Activated naive CD8-positive, alpha-beta T cell (primary cell): ENCODE measurements at regions not wholly inside any gene's neighbourhood (a gene's known extent, or its start where the extent isn't known, plus 50 kb on each side); places are given as distances from the start of the nearest gene placed in this dataset.
"Not testable (repeated sequence)": the region's sequence is repeated elsewhere in the genome, so short reads cannot be mapped to it uniquely, and the experiment has no call there.

Experiments used
- H3K27ac Mint-ChIP-seq: one replicate; pipeline ENCODE4 v1.8.0; 2021; ENCODE audit warnings: mixed read lengths
- H3K27me3 Mint-ChIP-seq: one replicate; pipeline ENCODE4 v1.8.0; 2021; ENCODE audit warnings: mixed read lengths
- H3K36me3 Mint-ChIP-seq: one replicate; pipeline ENCODE4 v1.8.0; 2021; ENCODE audit warnings: mixed read lengths
- H3K4me1 Mint-ChIP-seq: one replicate; pipeline ENCODE4 v1.8.0; 2021; ENCODE audit warnings: low read depth, mixed read lengths
- H3K4me3 Mint-ChIP-seq: one replicate; pipeline ENCODE4 v1.8.0; 2021; ENCODE audit warnings: mild to moderate bottlenecking, mixed read lengths
- H3K9me3 Mint-ChIP-seq: one replicate; pipeline ENCODE4 v1.8.0; 2021; ENCODE audit warnings: low read depth, mixed read lengths

DNA sequence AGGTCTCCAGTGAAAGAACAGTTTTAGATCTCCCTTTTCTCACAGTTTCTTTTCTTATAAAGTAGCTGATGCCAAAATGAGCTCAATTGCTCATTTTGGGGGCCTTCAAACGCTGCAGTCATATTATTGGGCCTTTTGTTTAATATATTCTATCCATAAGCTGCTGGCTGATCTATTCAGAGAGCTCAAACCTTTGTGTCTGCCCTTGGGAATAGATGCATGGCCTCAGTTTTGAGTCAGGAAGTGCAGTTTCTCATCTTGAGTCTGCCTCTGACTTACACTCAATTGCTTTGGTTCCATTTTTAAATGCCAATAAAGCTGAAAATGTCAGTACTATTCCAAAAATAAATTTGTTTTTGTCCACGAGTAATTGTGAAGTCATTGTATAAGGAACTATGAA lies 468.9 kb downstream of the KLF12 start:
- peaks cover 3% of the 10 kb centered on the region for H3K4me1 Mint-ChIP-seq
- no peaks in the 10 kb centered on the region for H3K27me3 Mint-ChIP-seq
- H3K4me3 Mint-ChIP-seq: no peak overlapping the region
- peaks cover 3% of the 10 kb centered on the region for H3K36me3 Mint-ChIP-seq
- no peaks in the 10 kb centered on the region for H3K9me3 Mint-ChIP-seq
- no peak overlapping the region for H3K27ac Mint-ChIP-seq

DNA sequence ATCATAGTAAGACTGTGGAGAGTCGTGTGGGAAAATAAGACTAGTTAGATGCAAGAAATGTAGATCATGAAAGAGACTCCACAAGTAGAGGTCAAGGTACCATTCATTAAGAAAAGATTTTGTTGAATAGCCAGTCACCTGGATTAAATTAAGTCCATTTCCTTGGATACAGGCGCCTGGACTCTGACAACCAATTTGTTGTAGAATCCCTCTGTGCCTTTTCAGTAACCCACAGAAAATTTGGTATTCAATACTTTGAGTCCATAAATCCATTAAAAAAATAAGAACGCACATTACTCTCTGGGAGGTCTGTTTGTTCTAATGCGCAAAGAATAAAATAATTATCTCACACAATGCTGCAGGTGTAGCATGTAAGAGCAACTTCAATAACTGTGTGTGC lies 469.4 kb downstream of the KLF12 start:
- H3K9me3 Mint-ChIP-seq: no peaks in the 10 kb centered on the region

DNA sequence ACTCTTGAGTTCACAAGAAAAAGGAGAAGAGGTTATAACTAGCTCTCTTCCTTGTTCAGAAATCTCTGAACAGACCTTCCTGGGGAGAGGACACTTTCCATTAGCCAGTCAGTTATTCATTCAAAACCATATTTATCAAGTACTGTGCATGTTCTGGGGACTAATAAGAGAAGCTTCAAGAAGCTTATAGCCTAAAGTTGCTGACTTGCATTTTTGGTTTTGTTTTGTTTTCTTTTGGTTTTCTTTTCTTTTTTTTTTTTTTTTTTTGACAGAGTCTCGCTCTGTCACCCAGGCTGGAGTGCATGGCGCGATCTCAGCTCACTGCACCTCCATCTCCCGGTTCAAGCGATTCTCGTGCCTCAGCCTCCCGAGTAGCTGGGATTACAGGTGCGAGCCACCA lies 471.4 kb downstream of the KLF12 start:
- H3K36me3 Mint-ChIP-seq: peaks cover 3% of the 10 kb centered on the region
- H3K4me1 Mint-ChIP-seq: peaks cover 3% of the 10 kb centered on the region
- no peak overlapping the region for H3K27ac Mint-ChIP-seq
- no peaks in the 10 kb centered on the region for H3K27me3 Mint-ChIP-seq
- H3K4me3 Mint-ChIP-seq: no peak overlapping the region
- no peaks in the 10 kb centered on the region for H3K9me3 Mint-ChIP-seq

More for the DNA sequence above, 469.4 kb downstream of the KLF12 start:
- no peak overlapping the region for H3K4me3 Mint-ChIP-seq
- H3K36me3 Mint-ChIP-seq: peaks cover 3% of the 10 kb centered on the region
- H3K27ac Mint-ChIP-seq: no peak overlapping the region
- no peaks in the 10 kb centered on the region for H3K27me3 Mint-ChIP-seq
- peaks cover 3% of the 10 kb centered on the region for H3K4me1 Mint-ChIP-seq

DNA sequence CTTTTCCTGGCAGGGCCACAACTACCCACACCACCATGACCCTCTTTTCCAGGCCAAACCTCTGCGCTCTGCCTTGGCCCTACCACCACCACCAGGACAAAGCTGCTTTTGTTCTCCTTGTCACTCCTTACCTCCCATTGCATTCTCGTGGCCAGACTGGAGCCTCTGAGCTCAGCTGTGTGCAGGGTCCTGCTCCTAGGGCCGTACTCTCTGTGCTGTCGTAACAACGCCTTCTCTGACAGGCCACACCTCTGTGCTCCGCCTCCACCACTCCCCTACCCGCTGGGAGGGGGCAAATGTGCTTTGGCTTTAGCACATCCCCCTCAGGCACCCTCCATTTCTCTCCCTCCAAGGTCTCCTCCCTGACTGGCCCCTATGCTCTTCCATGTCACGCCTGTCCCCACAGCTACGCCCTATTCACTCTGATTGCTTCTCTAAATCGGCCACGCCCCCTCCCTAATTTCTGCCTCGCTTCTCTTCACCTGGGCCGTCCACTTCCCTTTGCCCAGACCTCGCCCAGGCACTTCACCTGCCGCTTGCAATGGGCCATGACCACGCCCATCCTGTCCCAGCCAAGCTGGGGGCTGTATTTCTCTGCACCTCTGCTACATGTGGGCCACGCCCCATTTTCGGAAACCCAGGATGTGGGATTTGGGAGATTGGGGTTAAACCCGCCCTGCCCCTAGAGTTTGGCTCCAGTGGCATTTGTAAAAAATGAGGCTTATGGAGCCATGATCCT lies 472.3 kb downstream of the KLF12 start:
- Mint-ChIP-seq H3K4me3 (no peak overlapping the region), H3K27ac (peak overlapping the region; percentile 11), H3K4me1 (peaks cover 3% of the 10 kb centered on the region), H3K27me3 (no peaks in the 10 kb centered on the region), H3K9me3 (no peaks in the 10 kb centered on the region), H3K36me3 (peaks cover 3% of the 10 kb centered on the region)

DNA sequence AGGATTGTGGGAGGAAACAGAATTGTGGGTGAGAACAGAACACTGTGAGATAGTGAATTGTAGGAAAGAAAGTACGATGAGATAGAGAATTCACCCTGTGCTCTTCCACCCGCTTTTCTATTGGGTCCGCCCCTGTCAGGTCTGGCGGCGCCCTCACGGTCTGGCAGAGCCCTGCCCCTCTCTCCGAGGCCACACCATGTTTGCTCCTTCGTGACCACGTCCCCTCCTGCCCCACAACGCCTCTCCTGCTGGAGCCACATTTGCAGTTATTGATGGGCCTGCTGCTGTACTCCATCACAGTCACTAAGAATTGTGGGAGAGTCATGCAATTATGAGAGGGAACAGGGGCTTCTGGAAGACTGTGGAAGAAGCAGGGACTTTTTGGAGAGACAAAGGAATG lies 473.1 kb downstream of the KLF12 start:
- H3K4me3 Mint-ChIP-seq: no peak overlapping the region
- peaks cover 3% of the 10 kb centered on the region for H3K4me1 Mint-ChIP-seq
- H3K9me3 Mint-ChIP-seq: no peaks in the 10 kb centered on the region
- no peaks in the 10 kb centered on the region for H3K27me3 Mint-ChIP-seq
- peaks cover 3% of the 10 kb centered on the region for H3K36me3 Mint-ChIP-seq
- no peak overlapping the region for H3K27ac Mint-ChIP-seq

DNA sequence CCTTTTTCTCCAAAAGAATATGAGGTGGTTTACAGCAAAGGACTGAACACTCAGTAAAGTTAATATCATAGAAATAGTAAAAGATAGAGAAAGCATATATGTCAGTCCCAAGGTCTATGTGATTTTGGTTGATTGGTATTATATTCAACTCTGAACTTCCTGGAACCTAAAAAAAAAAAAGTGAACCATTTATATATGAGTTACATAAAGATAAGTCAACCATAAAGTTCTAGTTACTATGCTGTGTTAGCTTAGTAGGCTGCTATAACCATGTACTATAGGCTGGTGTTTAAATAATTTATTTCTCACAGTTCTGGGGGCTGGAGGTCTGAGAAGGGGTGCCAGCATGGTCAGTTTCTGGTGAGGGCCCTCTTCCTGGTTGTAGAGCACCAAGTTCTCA lies 475.6 kb downstream of the KLF12 start:
- Mint-ChIP-seq H3K27me3 (no peaks in the 10 kb centered on the region), H3K4me3 (no peak overlapping the region), H3K36me3 (peaks cover 3% of the 10 kb centered on the region)

DNA sequence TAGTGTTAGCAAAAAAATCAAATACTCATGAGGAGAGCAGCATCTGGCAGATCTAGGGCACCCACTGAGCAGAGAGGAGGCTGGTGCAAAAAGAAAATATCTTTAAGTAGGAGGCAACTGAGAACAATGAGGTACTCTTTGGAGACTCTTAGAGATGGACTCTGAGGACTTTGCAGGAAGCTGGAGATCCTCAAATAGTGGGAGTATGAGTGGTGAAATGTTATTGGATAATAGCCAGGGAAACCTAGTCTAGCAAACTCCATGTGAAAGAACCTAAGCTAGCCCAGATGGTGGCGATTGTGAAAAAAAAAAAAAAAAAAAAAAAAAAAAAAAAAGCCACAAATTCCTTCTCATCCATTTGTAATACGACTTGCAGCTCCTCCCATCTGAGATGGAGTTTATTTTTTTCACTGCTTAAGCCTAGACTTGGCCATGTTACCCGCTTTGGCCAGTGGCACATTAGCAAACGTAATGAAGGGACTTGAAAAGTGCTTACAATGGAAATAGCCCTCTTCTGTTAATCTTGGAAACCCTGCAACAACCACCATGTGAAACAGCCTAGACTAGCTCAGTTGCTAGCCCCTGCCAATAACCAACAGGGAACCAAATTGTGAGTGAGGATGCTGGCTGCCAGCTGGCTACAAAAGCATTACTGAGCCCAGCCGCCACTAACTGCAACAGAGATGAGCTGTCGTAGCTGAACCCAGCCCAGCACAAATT lies 476.2 kb downstream of the KLF12 start:
- H3K4me3 Mint-ChIP-seq: no peak overlapping the region
- no peaks in the 10 kb centered on the region for H3K27me3 Mint-ChIP-seq
- no peaks in the 10 kb centered on the region for H3K9me3 Mint-ChIP-seq
- no peak overlapping the region for H3K27ac Mint-ChIP-seq
- peaks cover 3% of the 10 kb centered on the region for H3K4me1 Mint-ChIP-seq
- peaks cover 3% of the 10 kb centered on the region for H3K36me3 Mint-ChIP-seq

More for the DNA sequence above, 475.6 kb downstream of the KLF12 start:
- peaks cover 3% of the 10 kb centered on the region for H3K4me1 Mint-ChIP-seq
- no peak overlapping the region for H3K27ac Mint-ChIP-seq
- H3K9me3 Mint-ChIP-seq: no peaks in the 10 kb centered on the region

DNA sequence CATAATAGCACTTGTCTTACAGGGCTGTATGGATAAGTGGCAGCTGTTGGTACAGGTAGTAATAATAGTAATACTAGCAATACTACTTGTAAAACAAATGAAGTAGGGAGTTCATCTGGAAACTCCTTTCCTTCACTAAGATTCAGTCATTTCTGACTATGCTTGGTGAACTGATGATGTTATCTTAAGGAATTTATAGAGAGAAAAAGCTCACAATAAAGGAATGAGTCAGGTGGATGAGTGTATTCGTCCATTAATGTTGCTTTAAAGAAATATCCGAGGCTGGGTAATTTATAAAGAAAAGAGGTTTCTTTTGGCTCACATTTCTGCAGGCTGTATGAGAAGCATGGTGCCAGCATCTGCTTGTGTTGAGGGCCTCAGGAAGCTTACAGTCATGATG lies 477.3 kb downstream of the KLF12 start:
- Mint-ChIP-seq H3K9me3 (no peaks in the 10 kb centered on the region), H3K27me3 (no peaks in the 10 kb centered on the region), H3K27ac (no peak overlapping the region), H3K4me3 (no peak overlapping the region), H3K4me1 (no peaks in the 10 kb centered on the region), H3K36me3 (no peaks in the 10 kb centered on the region)

DNA sequence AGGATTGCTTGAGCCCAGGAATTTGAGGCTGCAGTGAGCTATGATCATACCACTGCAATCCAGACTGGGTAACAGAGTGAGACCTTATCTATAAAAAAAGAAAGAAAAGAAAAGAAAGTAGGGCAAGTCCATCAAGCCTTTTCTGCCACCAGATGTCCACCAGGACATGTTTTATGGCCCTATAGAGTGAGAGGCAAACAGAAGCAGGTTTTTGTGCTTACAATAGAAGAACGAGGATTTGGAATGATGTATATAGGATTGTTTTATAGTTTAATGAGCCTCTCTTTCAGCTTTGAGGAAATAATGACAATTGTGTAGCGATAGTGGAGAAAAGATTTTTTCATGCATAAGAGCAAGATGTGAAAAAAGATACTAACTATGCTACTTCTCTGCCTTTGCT lies 480.5 kb downstream of the KLF12 start:
- Mint-ChIP-seq H3K36me3 (no peaks in the 10 kb centered on the region), H3K27ac (no peak overlapping the region), H3K4me3 (no peak overlapping the region), H3K27me3 (no peaks in the 10 kb centered on the region), H3K4me1 (no peaks in the 10 kb centered on the region), H3K9me3 (no peaks in the 10 kb centered on the region)

DNA sequence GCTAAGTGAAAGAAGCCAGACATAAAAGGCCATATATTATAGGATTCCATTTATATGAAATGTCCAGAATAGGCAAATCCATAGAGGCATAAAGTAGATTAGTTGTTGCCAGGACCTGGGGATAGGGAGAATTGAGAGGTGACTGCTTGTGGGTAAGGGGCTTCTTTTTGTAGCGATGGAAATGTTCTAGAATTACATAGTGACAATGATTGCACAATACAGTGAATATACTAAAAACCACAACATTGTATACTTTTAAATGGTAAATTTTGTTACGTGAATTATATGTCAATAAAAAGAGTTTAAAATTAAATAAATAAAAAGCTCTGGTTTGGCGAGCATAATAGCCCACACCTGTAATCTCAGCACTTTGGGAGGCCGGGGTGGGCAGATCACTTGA lies 486.8 kb downstream of the KLF12 start:
- H3K4me1 Mint-ChIP-seq: no peaks in the 10 kb centered on the region
- no peaks in the 10 kb centered on the region for H3K36me3 Mint-ChIP-seq
- peaks cover 3% of the 10 kb centered on the region for H3K9me3 Mint-ChIP-seq
- H3K4me3 Mint-ChIP-seq: no peak overlapping the region
- H3K27me3 Mint-ChIP-seq: no peaks in the 10 kb centered on the region
- H3K27ac Mint-ChIP-seq: no peak overlapping the region

DNA sequence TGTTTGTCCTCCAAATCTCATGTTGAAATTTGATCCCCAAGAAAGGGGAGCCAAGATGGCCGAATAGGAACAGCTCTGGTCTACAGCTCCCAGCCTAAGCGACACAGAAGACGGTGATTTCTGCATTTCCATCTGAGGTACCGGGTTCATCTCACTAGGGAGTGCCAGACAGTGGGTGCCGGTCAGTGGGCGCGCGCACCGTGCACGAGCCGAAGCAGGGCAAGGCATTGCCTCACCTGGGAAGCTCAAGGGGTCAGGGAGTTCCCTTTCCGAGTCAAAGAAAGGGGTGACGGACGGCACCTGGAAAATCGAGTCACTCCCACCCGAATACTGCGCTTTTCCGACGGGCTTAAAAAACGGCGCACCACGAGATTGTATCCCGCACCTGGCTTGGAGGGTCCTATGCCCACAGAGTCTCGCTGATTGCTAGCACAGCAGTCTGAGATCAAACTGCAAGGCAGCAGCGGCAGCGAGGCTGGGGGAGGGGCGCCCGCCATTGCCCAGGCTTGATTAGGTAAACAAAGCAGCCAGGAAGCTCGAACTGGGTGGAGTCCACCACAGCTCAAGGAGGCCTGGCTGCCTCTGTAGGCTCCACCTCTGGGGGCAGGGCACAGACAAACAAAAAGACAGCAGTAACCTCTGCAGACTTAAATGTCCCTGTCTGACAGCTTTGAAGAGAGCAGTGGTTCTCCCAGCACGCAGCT lies 493.6 kb downstream of the KLF12 start:
- H3K27me3 Mint-ChIP-seq, H3K27ac Mint-ChIP-seq, H3K4me1 Mint-ChIP-seq, H3K36me3 Mint-ChIP-seq, H3K9me3 Mint-ChIP-seq, H3K4me3 Mint-ChIP-seq: not testable (repeated sequence)

DNA sequence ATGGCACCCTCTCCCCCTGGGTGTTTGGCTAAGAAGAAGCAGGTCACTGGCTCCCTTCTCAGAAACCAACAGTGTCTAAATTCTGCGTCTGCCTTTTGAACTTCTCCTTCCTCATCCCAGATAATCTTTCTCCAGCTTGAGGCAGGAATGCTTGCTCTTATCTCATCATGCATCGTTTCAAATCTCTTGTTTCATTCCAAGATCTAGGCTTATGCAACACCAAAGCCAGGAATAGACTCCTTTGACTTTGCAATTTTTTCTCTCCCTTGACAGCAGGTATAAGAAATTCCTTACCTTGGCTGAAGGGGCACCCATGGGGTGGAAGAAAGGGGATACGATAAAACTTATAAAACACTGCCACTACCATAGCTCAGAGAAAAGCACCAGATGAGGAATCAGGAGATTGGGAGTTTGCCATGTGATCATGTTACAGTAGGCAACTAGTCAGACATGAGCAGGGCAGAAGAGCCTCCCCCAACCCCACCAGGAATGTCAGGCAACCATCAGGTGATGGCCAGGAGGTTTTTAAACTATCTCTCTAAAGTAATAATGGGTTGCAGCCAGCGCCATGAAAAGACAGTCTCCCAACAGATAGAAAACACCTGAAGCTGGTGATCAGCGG lies 498.9 kb downstream of the KLF12 start:
- Mint-ChIP-seq H3K27ac (no peak overlapping the region), H3K4me3 (no peak overlapping the region), H3K9me3 (no peaks in the 10 kb centered on the region), H3K27me3 (no peaks in the 10 kb centered on the region), H3K36me3 (no peaks in the 10 kb centered on the region), H3K4me1 (peaks cover 25% of the 10 kb centered on the region)

DNA sequence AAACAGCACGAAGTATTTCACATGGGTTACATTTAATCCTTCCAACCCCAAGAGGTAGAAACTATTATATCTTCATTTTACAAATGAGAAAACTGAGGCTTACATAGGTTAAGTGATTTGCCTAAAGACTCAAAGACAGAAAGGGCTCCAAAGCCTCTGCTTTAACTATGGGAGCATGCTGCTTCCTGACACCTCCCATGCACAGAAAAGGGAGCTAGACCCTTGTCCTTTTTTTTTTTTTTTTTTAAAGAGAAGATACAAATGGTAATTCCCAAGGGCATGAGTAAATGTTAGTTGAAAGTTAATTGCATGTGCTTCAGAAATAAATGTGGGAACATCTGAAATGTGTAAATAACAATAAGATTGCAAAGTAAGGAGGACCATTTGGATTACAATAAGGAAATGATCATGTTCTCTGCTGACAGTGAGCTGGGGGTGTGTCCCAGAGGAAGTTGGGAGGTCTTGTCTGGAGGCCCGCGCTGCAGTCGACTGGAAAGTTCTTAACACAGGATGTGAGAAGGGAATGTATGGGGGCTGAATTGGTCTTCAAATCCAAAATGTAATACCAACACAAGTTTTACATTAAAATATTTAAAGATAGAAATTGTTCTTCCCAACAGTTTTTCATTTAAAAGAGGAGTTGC lies 500.3 kb downstream of the KLF12 start:
- Mint-ChIP-seq H3K27me3 (no peaks in the 10 kb centered on the region), H3K4me1 (peaks cover 25% of the 10 kb centered on the region), H3K27ac (no peak overlapping the region), H3K9me3 (no peaks in the 10 kb centered on the region), H3K36me3 (no peaks in the 10 kb centered on the region), H3K4me3 (no peak overlapping the region)

DNA sequence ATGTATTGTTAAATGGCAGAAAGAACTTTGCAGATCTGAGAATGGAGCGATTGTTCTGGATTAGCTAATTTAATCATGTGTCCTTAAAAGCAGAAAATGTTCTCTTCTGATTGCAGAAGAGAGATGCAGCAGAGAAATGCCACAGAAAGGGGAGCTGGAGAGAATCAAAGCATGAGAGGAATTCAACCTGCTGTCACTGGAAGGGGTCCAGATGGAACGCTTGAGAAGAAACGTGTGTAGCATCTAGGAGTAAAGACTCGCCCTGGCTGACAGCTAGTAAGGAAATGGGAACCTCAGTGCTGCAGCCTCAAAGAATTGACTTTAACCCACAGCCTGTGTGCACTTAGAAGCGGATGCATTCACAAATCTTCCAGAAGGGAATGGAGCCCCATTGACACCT lies 502.8 kb downstream of the KLF12 start:
- no peak overlapping the region for H3K4me3 Mint-ChIP-seq
- H3K27me3 Mint-ChIP-seq: no peaks in the 10 kb centered on the region
- H3K27ac Mint-ChIP-seq: no peak overlapping the region
- H3K4me1 Mint-ChIP-seq: peaks cover 31% of the 10 kb centered on the region
- H3K36me3 Mint-ChIP-seq: no peaks in the 10 kb centered on the region
- no peaks in the 10 kb centered on the region for H3K9me3 Mint-ChIP-seq
